Peyer's patch (tissue), 4 donors: ENCODE measurements at regions not wholly inside any gene's neighbourhood (a gene's known extent, or its start where the extent isn't known, plus 50 kb on each side); places are given as distances from the start of the nearest gene placed in this dataset.

Experiments
- POLR2A ChIP-seq, 2 donors: fragments of 450-650 bp; IDR thresholded peaks; one replicate each; pipeline ENCODE4 v1.5.1; 2017; ENCODE audit warnings: antibody characterized with exemption in 2 of 2, mild to moderate bottlenecking in 2 of 2, moderate library complexity in 2 of 2
- TF ChIP-seq, protein P1 (sequence below), 6 experiments: fragments of 450-650 bp in 4 of 6; fragments of 200-600 bp in 2 of 6; sonication (generic) in 1 of 6; IDR thresholded peaks; one replicate each; pipeline ENCODE4 v1.5.1; 2017 to 2019; ENCODE audit warnings: antibody characterized with exemption in 6 of 6, mild to moderate bottlenecking in 3 of 6, moderate library complexity in 1 of 6

DNA sequence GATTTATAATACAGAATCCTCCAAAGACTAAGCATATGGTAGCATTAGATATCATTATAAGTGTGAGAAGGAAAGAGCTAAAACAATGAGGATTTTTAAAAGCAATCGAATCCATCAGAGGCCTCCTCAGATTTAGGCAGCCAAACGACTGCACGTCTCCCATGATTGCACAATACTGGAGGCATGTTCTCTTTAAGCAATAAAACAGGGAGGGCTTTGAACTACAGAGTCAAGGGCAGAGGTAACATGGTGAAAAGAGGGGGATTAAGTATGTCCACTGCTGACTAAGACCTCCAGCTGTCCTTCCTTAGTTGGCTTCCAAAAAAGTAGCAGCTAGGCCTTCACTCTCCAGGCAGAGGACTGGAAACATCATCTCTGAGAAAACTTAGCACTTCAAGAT, 298.7 kb upstream of the RGMB start:
- TF ChIP-seq POLR2A (IDR thresholded peaks at IDR 0.05), result no peak
- TF ChIP-seq, protein P1, sequence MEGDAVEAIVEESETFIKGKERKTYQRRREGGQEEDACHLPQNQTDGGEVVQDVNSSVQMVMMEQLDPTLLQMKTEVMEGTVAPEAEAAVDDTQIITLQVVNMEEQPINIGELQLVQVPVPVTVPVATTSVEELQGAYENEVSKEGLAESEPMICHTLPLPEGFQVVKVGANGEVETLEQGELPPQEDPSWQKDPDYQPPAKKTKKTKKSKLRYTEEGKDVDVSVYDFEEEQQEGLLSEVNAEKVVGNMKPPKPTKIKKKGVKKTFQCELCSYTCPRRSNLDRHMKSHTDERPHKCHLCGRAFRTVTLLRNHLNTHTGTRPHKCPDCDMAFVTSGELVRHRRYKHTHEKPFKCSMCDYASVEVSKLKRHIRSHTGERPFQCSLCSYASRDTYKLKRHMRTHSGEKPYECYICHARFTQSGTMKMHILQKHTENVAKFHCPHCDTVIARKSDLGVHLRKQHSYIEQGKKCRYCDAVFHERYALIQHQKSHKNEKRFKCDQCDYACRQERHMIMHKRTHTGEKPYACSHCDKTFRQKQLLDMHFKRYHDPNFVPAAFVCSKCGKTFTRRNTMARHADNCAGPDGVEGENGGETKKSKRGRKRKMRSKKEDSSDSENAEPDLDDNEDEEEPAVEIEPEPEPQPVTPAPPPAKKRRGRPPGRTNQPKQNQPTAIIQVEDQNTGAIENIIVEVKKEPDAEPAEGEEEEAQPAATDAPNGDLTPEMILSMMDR (IDR thresholded peaks at IDR 0.05), result no peak
